Adrenal gland (tissue), 9 donors: ENCODE measurements at regions not wholly inside any gene's neighbourhood (a gene's known extent, or its start where the extent isn't known, plus 50 kb on each side); places are given as distances from the start of the nearest gene placed in this dataset.

Experiments
- DNase-seq, 7 donors: peaks; one replicate each; pipeline ENCODE4 v3.0.0-alpha.2; 2019 to 2020
- H3K27ac ChIP-seq, 5 donors: fragments of 200-600 bp; sonication (generic) in 4 of 5; 1 replicate in 3 of 5; 2 replicates in 2 of 5; pipeline versions ENCODE4 v1.5.1 to v1.8.0; 2016 to 2020; ENCODE audit warnings: mild to moderate bottlenecking in 1 of 5
- H3K27me3 ChIP-seq: fragments of 200-600 bp; 2 replicates; pipeline ENCODE4 v1.8.0; 2021
- H3K36me3 ChIP-seq, 2 donors: fragments of 200-600 bp; replicated peaks in 1 of 2; 1 replicate in 1 of 2; 2 replicates in 1 of 2; pipeline versions ENCODE4 v1.5.1 to v1.8.0; 2018 to 2022
- H3K4me1 ChIP-seq, 2 donors: fragments of 200-600 bp; replicated peaks in 1 of 2; 1 replicate in 1 of 2; 2 replicates in 1 of 2; pipeline versions ENCODE4 v1.5.1 to v1.8.0; 2018 to 2021
- H3K4me3 ChIP-seq, 4 donors: fragments of 200-600 bp; sonication (generic) in 3 of 4; one replicate each; pipeline ENCODE4 v1.5.1; 2016 to 2018
- H3K9me3 ChIP-seq, 3 donors: fragments of 200-600 bp; sonication (generic) in 1 of 3; replicated peaks in 1 of 3; 1 replicate in 2 of 3; 2 replicates in 1 of 3; pipeline versions ENCODE4 v1.5.1 to v1.8.0; 2016 to 2021
- CTCF ChIP-seq, 6 experiments: fragments of 450-650 bp in 4 of 6; fragments of 200-600 bp in 2 of 6; sonication (generic) in 1 of 6; IDR thresholded peaks; 1 replicate in 5 of 6; 2 replicates in 1 of 6; pipeline versions ENCODE4 v1.5.1 to v1.8.0; 2016 to 2021; ENCODE audit warnings: antibody characterized with exemption in 6 of 6, mild to moderate bottlenecking in 2 of 6, moderate library complexity in 1 of 6
- POLR2A ChIP-seq, 2 donors: fragments of 450-650 bp; IDR thresholded peaks; one replicate each; pipeline ENCODE4 v1.6.1; 2017; ENCODE audit warnings: antibody characterized with exemption in 2 of 2, mild to moderate bottlenecking in 2 of 2, moderate library complexity in 1 of 2
- WGBS, 4 donors: extraction: QIAGEN DNeasy Blood & Tissue Kit in 2 of 4; methylation state at CpG; one replicate each; pipeline versions ENCODE4 v1.1.5 to v1.1.7; 2013 to 2017; 5-methylcytosine and 5-hydroxymethylcytosine counted together
- intact Hi-C, 2 donors: fragments of 100-400 bp; cut with DNase I; formaldehyde crosslinking; loops; one replicate each; pipeline versions ENCODE4 v1.14.1 to v1.15.0; 2022 to 2023
- donor health status: healthy with polysubstance abuse.
- donor health status: Bipolar disorder and iron deficiency.
- donor health status: DM: yes; HTN: yes; CAD: no.
- donor health status: DM: no; HTN: no; CAD: no.
- donor health status: DM: no; HTN: no; CAD: no.

DNA sequence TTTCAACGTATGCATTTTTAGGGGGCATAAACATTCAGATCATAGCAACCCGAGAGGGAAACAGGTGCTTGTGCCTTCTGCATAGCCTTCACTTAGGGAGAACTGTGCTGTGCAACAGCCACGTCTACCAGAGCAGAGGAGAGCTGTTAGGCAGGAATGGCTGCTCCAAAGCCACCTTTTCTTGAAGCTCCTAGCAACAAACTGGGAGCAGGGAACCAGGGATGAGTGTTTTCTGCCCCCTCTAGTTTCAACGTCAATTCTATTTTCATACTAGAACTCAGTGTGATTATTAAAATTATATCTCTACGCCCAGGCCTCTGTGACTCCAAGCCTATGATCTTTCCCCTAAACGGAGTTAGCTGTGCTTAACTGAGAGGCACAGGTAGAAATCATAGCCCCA, 290.0 kb downstream of the HAPSTR1 start:
- peaks cover 0 to 6% of the 10 kb centered on the region in 2 donors for H3K4me1 ChIP-seq
- H3K27ac ChIP-seq: no peak overlapping the region
- H3K4me3 ChIP-seq: no peak overlapping the region
- H3K9me3 ChIP-seq: no peaks in the 10 kb centered on the region
- intact Hi-C loops: no loop called here
- TF ChIP-seq POLR2A (IDR thresholded peaks at IDR 0.05): no peak
- TF ChIP-seq CTCF (IDR thresholded peaks at IDR 0.05): no peak
- WGBS, 4 donors: 71 to 94% (median 83%) methylated on average over 5 to 6 of the region's 6 CpGs
- H3K36me3 ChIP-seq: no peaks in the 10 kb centered on the region
- no peaks in the 10 kb centered on the region for H3K27me3 ChIP-seq
- DNase-seq: no peak

DNA sequence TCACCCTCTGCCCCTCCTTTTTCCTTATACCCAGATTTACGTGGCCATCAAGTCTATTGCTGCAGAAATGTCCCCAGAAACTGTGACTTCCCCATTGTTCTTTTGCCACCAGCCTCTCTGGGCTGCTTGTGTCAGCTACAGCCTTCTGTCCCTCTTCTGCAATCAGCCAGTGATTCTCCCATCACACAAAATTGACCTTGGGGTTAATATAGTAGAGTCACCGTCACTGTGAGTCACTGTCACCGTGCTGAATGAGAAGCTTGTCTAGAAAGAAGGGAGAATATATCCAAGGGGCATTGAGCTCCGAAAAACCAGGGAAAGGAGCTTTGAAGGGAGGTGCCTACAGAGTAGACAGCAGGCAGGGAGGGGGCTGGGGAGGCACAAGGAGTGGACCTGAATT, 290.5 kb downstream of the HAPSTR1 start:
- Histone ChIP-seq H3K27ac (no peak overlapping the region), H3K27me3 (no peaks in the 10 kb centered on the region), H3K4me3 (no peak overlapping the region), H3K36me3 (no peaks in the 10 kb centered on the region), H3K4me1 (peaks cover 0 to 6% of the 10 kb centered on the region in 2 donors), H3K9me3 (no peaks in the 10 kb centered on the region)
- WGBS, 4 donors: 49 to 59% (median 57%) methylated on average over 4 of the region's 4 CpGs
- peak in 5 of 7 donors; percentile 38 to 55 (median 49) for DNase-seq
- intact Hi-C loops: no loop called here
- TF ChIP-seq POLR2A (IDR thresholded peaks at IDR 0.05) (no peak), CTCF (IDR thresholded peaks at IDR 0.05) (no peak)

DNA sequence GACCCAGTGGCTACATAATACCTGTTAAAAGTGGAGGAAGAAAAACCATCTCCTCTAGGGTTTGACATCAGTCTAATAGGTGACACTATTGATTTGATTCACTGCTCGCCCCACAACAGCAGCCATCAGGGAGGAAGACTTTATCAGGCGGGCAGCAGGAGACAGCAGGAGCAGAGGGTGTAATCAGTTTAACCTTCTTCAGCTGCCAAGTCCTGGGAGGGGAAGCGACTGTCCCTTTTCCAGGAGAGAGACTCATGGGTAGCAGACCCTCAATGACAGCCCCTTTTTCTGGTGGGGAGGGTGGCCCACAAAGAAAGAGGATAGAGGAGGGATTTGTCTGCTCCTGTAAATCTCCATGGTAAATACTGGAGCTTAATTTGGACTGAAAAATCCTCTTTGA, 291.8 kb downstream of the HAPSTR1 start:
- H3K27ac ChIP-seq: peak overlapping the region in 1 of 5 donors; percentile 23
- no peaks in the 10 kb centered on the region for H3K36me3 ChIP-seq
- no peaks in the 10 kb centered on the region for H3K9me3 ChIP-seq
- WGBS, 4 donors: 57 to 83% (median 67%) methylated on average over 3 of the region's 3 CpGs
- H3K4me3 ChIP-seq: no peak overlapping the region
- H3K4me1 ChIP-seq: peaks cover 0 to 6% of the 10 kb centered on the region in 2 donors
- TF ChIP-seq POLR2A (IDR thresholded peaks at IDR 0.05): no peak
- no peak for TF ChIP-seq CTCF (IDR thresholded peaks at IDR 0.05)
- no peak for DNase-seq
- intact Hi-C loops: no loop called here
- no peaks in the 10 kb centered on the region for H3K27me3 ChIP-seq

- peak; percentile 28 to 76 (median 64) for DNase-seq
- Histone ChIP-seq H3K27ac (peak overlapping the region in 3 of 5 donors; percentile 8 to 26 (median 9)), H3K27me3 (no peaks in the 10 kb centered on the region), H3K9me3 (no peaks in the 10 kb centered on the region), H3K36me3 (no peaks in the 10 kb centered on the region), H3K4me3 (no peak overlapping the region), H3K4me1 (peaks cover 0 to 6% of the 10 kb centered on the region in 2 donors)
- 26 to 33% (median 27%) methylated on average over 4 of the region's 4 CpGs for WGBS, 4 donors
- intact Hi-C loops: no loop called here
- no peak for TF ChIP-seq POLR2A (IDR thresholded peaks at IDR 0.05)
- no peak for TF ChIP-seq CTCF (IDR thresholded peaks at IDR 0.05)
These were observed 292.7 kb downstream of the HAPSTR1 start for GRCh38 chr16:9384141-9384540.
